ENCODE measurements at regions not wholly inside any gene's neighbourhood (a gene's known extent, or its start where the extent isn't known, plus 50 kb on each side); places are given as distances from the start of the nearest gene placed in this dataset.

- TF ChIP-seq HCFC1 (IDR thresholded peaks at IDR 0.05; ENCODE audit: low read length) (no peak), FOXM1 (IDR thresholded peaks at IDR 0.05; ENCODE audit: low read depth, low read length) (no peak), YY1 (IDR thresholded peaks at IDR 0.05; ENCODE audit: low read depth, low read length) (no peak), NRF1 (conservative IDR thresholded peaks at IDR 0.05; ENCODE audit: low read depth, low read length) (no peak), CTCF (IDR thresholded peaks at IDR 0.05 in 2 of 3, conservative IDR thresholded peaks at IDR 0.05 in 1 of 3; ENCODE audit: control insufficient read depth in 2 of 3, extremely low read depth in 1 of 3, insufficient read depth in 1 of 3, low read depth in 3 of 3, low read length in 3 of 3) (no peak), RAD21 (IDR thresholded peaks at IDR 0.05; ENCODE audit: insufficient read depth, low read depth, low read length) (no peak), POLR2AphosphoS5 (IDR thresholded peaks at IDR 0.05; ENCODE audit: low read length) (no peak), EP300 (IDR thresholded peaks at IDR 0.05; ENCODE audit: borderline replicate concordance in 1 of 2, control insufficient read depth in 1 of 2, low read depth in 2 of 2, low read length in 2 of 2) (no peak), EZH2 (IDR thresholded peaks at IDR 0.05; ENCODE audit: borderline replicate concordance, control insufficient read depth, low read depth, low read length) (no peak), CEBPB (IDR thresholded peaks at IDR 0.05; ENCODE audit: borderline replicate concordance in 1 of 2, low read depth in 2 of 2, low read length in 2 of 2) (no peak), RFX5 (IDR thresholded peaks at IDR 0.05; ENCODE audit: low read depth, low read length) (no peak), POLR2A (IDR thresholded peaks at IDR 0.05; ENCODE audit: low read depth, low read length) (no peak), SP1 (IDR thresholded peaks at IDR 0.05; ENCODE audit: low read depth, low read length) (no peak)
Observed at GRCh38 chr11:131284041-131284440, 86.4 kb upstream of the NTM start.

Data from GM12878 (cell line).